ENCODE measurements at regions not wholly inside any gene's neighbourhood (a gene's known extent, or its start where the extent isn't known, plus 50 kb on each side); places are given as distances from the start of the nearest gene placed in this dataset.

GRCh38 chr2:183214680-183215079 is 90.4 kb downstream of the NUP35 start:
- dilution Hi-C loops (cut with MboI; ENCODE audit: extremely low pct_ligation_motif_present, low sequenced_read_pairs): no loop called here
- BruUV-seq (replicated peaks): no TSS peak
- CTCF ChIA-PET: interaction anchor here (1.1 to 1.6 kb wide), 3 partner anchors 8 to 35 kb away, joined by 3 read pairs; no protein-coding TSS in a partner anchor
- H2AFZ ChIP-seq (ENCODE audit: low read depth, low read length): no peak overlapping the region
- H3K4me2 ChIP-seq (ENCODE audit: insufficient read depth, low read length): no peak overlapping the region
- intact Hi-C loops (cut with micrococcal nuclease): no loop called here
- H3K27me3 ChIP-seq (ENCODE audit: control insufficient read depth in 2 of 2, insufficient read depth in 2 of 2, low read length in 2 of 2): no peaks in the 10 kb centered on the region
- no peak overlapping the region for H3K9ac ChIP-seq (replicated peaks; ENCODE audit: extremely low read depth, insufficient read depth, low read length)
- no peaks in the 10 kb centered on the region for H4K20me1 ChIP-seq (replicated peaks; ENCODE audit: control insufficient read depth, extremely low read depth, insufficient read depth, low read length)
- no peaks in the 10 kb centered on the region for H3K9me1 ChIP-seq (replicated peaks; ENCODE audit: control insufficient read depth, extremely low read depth, insufficient read depth, low read length)
- peak; percentile 7 for DNase-seq (ENCODE audit: low read depth, low spot score)
- no peaks in the 10 kb centered on the region for H3K36me3 ChIP-seq (ENCODE audit: control insufficient read depth in 2 of 2, extremely low read depth in 1 of 2, insufficient read depth in 2 of 2, low read length in 2 of 2)
- peaks cover 3% of the 10 kb centered on the region for H3K4me1 ChIP-seq (ENCODE audit: control insufficient read depth, extremely low read depth, insufficient read depth, low read length)
- POLR2A ChIA-PET: no interaction called here
- no peaks in the 10 kb centered on the region for H3K9me3 ChIP-seq (replicated peaks; ENCODE audit: control insufficient read depth, insufficient read depth, low read length)
- no peaks in the 10 kb centered on the region for H3K79me2 ChIP-seq (ENCODE audit: control insufficient read depth, insufficient read depth, low read length)
- TF ChIP-seq, protein P1, sequence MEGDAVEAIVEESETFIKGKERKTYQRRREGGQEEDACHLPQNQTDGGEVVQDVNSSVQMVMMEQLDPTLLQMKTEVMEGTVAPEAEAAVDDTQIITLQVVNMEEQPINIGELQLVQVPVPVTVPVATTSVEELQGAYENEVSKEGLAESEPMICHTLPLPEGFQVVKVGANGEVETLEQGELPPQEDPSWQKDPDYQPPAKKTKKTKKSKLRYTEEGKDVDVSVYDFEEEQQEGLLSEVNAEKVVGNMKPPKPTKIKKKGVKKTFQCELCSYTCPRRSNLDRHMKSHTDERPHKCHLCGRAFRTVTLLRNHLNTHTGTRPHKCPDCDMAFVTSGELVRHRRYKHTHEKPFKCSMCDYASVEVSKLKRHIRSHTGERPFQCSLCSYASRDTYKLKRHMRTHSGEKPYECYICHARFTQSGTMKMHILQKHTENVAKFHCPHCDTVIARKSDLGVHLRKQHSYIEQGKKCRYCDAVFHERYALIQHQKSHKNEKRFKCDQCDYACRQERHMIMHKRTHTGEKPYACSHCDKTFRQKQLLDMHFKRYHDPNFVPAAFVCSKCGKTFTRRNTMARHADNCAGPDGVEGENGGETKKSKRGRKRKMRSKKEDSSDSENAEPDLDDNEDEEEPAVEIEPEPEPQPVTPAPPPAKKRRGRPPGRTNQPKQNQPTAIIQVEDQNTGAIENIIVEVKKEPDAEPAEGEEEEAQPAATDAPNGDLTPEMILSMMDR (IDR thresholded peaks at IDR 0.05; ENCODE audit: extremely low read depth in 1 of 2, insufficient read depth in 1 of 2, low read depth in 1 of 2, low read length in 2 of 2): no peak
- TF ChIP-seq FOS (IDR thresholded peaks at IDR 0.05; ENCODE audit: borderline replicate concordance, insufficient read depth, low read length): no peak
- TF ChIP-seq, protein P2, sequence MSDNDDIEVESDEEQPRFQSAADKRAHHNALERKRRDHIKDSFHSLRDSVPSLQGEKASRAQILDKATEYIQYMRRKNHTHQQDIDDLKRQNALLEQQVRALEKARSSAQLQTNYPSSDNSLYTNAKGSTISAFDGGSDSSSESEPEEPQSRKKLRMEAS (IDR thresholded peaks at IDR 0.05; ENCODE audit: insufficient read depth, insufficient read length): no peak
- no peak for TF ChIP-seq POLR2A (IDR thresholded peaks at IDR 0.05; ENCODE audit: low read depth, low read length)
- TF ChIP-seq MYC (IDR thresholded peaks at IDR 0.05; ENCODE audit: low read depth, low read length): no peak
- no peak for TF ChIP-seq GATA2 (IDR thresholded peaks at IDR 0.05; ENCODE audit: insufficient read depth, insufficient read length, low read depth, low read length)
- no peak for TF ChIP-seq JUN (IDR thresholded peaks at IDR 0.05; ENCODE audit: borderline replicate concordance, insufficient read depth, insufficient read length, low read depth)
- no peak for TF ChIP-seq POLR2AphosphoS5 (IDR thresholded peaks at IDR 0.05; ENCODE audit: insufficient read depth, low read depth, low read length)
- TF ChIP-seq EZH2 (IDR thresholded peaks at IDR 0.05; ENCODE audit: borderline replicate concordance, low read depth, low read length, severe bottlenecking): no peak
- no peak for FAIRE-seq
- H3K27ac ChIP-seq (ENCODE audit: insufficient read depth, low read depth, low read length): no peak overlapping the region
- no peak overlapping the region for H3K4me3 ChIP-seq (replicated peaks in 1 of 3; ENCODE audit: insufficient read depth in 1 of 3, low read depth in 1 of 3, low read length in 3 of 3)

Data from endothelial cell of umbilical vein (primary cell).